Psoas muscle (tissue), 7 donors: ENCODE measurements at regions not wholly inside any gene's neighbourhood (a gene's known extent, or its start where the extent isn't known, plus 50 kb on each side); places are given as distances from the start of the nearest gene placed in this dataset.

Experiments used
- ATAC-seq, 4 donors: fragments of 200-7000 bp; cut with Tn5 transposase; one replicate each; pipeline ENCODE4 v1.9.1; 2020; ENCODE audit warnings: moderate library complexity in 3 of 4, mild to moderate bottlenecking in 2 of 4
- DNase-seq, 2 donors: peaks; one replicate each; pipeline ENCODE4 v3.0.0-alpha.2; 2020
- H3K27ac ChIP-seq: fragments of 200-600 bp; one replicate; pipeline ENCODE4 v1.8.0; 2022
- H3K27me3 ChIP-seq, 3 donors: fragments of 200-600 bp in 1 of 3; one replicate each; pipeline versions ENCODE4 v1.6.1 to v1.8.0; 2013 to 2022; ENCODE audit warnings: low read length in 2 of 3, mild to moderate bottlenecking in 2 of 3, moderate library complexity in 1 of 3; ENCODE audit not compliant: insufficient read depth in 3 of 3
- H3K36me3 ChIP-seq, 2 donors: fragments of 200-600 bp in 1 of 2; one replicate each; pipeline versions ENCODE4 v1.6.1 to v1.8.0; 2013 to 2022; ENCODE audit warnings: low read depth in 1 of 2, mild to moderate bottlenecking in 1 of 2, moderate library complexity in 1 of 2; ENCODE audit not compliant: insufficient read depth in 1 of 2
- H3K4me1 ChIP-seq: fragments of 200-600 bp; one replicate; pipeline ENCODE4 v1.8.0; 2022
- H3K4me3 ChIP-seq: fragments of 200-600 bp; one replicate; pipeline ENCODE4 v1.8.0; 2022; ENCODE audit warnings: mild to moderate bottlenecking
- H3K9me3 ChIP-seq: fragments of 200-600 bp; one replicate; pipeline ENCODE4 v1.8.0; 2022
- WGBS, 3 donors: extraction: QIAGEN DNeasy Blood & Tissue Kit; methylation state at CpG; one replicate each; pipeline versions ENCODE4 v1.1.6 to v1.1.7; 2013; 5-methylcytosine and 5-hydroxymethylcytosine counted together
- intact Hi-C, 2 donors: fragments of 100-400 bp; cut with DNase I; formaldehyde crosslinking; loops; one replicate each; pipeline versions ENCODE4 v1.11.0 to v1.14.2; 2022
- TF ChIP-seq, protein P1 (sequence below): fragments of 200-600 bp; IDR thresholded peaks from one replicate; pipeline ENCODE4 v1.8.0; 2022; ENCODE audit warnings: antibody characterized with exemption
- donor health status: healthy with polysubstance abuse.
- donor health status: DM: no; HTN: no; CAD: no; lungs with moderate emphysema.
- donor health status: Bipolar disorder and iron deficiency.
- donor health status: healthy.
- donor health status: DM: yes; HTN: yes; CAD: no.
- donor health status: DM: no; HTN: no; CAD: no.
- donor health status: DM: yes; HTN: yes; CAD: no.

- H3K27ac ChIP-seq = no peak overlapping the region
- 69 to 73% (median 69%) methylated on average over 2 of the region's 2 CpGs for WGBS, 3 donors
- H3K4me1 ChIP-seq = no peaks in the 10 kb centered on the region
- no peaks in the 10 kb centered on the region for H3K27me3 ChIP-seq
- intact Hi-C loops = no loop called here
- no peak for DNase-seq
- no peak overlapping the region for H3K4me3 ChIP-seq
- no peak for ATAC-seq
- no peaks in the 10 kb centered on the region for H3K36me3 ChIP-seq
- peaks cover 2% of the 10 kb centered on the region for H3K9me3 ChIP-seq
- TF ChIP-seq, protein P1, sequence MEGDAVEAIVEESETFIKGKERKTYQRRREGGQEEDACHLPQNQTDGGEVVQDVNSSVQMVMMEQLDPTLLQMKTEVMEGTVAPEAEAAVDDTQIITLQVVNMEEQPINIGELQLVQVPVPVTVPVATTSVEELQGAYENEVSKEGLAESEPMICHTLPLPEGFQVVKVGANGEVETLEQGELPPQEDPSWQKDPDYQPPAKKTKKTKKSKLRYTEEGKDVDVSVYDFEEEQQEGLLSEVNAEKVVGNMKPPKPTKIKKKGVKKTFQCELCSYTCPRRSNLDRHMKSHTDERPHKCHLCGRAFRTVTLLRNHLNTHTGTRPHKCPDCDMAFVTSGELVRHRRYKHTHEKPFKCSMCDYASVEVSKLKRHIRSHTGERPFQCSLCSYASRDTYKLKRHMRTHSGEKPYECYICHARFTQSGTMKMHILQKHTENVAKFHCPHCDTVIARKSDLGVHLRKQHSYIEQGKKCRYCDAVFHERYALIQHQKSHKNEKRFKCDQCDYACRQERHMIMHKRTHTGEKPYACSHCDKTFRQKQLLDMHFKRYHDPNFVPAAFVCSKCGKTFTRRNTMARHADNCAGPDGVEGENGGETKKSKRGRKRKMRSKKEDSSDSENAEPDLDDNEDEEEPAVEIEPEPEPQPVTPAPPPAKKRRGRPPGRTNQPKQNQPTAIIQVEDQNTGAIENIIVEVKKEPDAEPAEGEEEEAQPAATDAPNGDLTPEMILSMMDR = no peak
These were observed 192.8 kb downstream of the MAD2L1 start for GRCh38 chr4:119873794-119874325.

GRCh38 chr4:119873132-119873531 is 193.5 kb downstream of the MAD2L1 start:
- no peak overlapping the region for H3K4me3 ChIP-seq
- no peak overlapping the region for H3K27ac ChIP-seq
- intact Hi-C loops = no loop called here
- no peaks in the 10 kb centered on the region for H3K9me3 ChIP-seq
- H3K4me1 ChIP-seq = no peaks in the 10 kb centered on the region
- ATAC-seq (no peak), DNase-seq (no peak)
- no peaks in the 10 kb centered on the region for H3K27me3 ChIP-seq
- no peaks in the 10 kb centered on the region for H3K36me3 ChIP-seq
- TF ChIP-seq, protein P1 = no peak

DNA sequence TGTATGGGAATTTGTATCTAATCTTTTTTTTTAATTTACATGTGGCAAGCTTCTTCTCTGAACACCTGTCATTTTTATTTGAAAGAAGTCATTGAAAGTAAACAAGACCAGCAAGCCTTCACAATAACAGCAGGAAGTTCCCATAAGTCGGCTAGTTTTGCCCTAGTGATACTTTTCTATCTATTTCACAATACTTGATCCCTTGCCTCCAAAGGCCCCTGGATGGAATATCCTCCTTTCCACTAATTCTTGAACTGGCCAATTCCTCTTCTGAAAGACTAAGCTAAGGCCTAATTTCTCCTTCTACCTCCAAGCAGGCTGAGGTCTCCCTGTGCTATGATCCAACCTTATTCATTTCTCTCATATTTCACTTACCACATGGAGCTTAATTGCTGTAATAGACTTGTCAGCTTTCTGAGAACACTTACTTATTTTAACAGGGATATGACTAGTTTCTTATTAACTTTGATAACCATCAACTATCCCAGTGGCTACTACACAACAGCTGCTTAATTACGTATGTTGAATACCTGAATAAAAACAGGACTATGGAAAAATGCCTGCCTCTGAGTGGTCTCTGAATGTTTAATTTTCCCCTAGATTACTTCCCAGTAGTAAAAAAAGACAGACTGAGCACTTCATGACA is 194.2 kb downstream of the MAD2L1 start:
- TF ChIP-seq, protein P1 = no peak
- no peak for DNase-seq
- Histone ChIP-seq H3K27me3 (no peaks in the 10 kb centered on the region), H3K4me3 (no peak overlapping the region), H3K36me3 (no peaks in the 10 kb centered on the region), H3K9me3 (no peaks in the 10 kb centered on the region), H3K4me1 (no peaks in the 10 kb centered on the region), H3K27ac (no peak overlapping the region)
- ATAC-seq = no peak
- WGBS, 3 donors = 69 to 84% (median 82%) methylated on average over 2 of the region's 2 CpGs
- intact Hi-C loops = no loop called here

DNA sequence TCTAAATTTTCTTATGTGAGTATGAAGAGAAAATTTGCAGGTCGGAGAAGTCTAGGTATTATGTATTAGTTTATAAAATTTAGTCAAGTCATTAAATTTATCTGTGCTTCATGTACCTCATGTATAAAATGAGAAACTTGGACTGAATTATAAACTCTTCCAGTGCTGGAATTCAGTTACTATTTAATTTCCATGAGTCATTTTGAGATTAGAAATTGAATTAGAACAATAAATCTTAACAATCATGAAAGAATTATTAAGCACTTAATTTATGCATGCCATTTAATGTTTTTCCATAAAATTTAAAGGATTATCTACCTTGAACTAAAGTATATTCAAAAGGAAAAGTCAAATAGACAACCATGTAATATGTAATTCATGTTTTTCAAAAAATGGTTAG is 195.8 kb downstream of the MAD2L1 start:
- H3K4me1 ChIP-seq = no peaks in the 10 kb centered on the region

More for the DNA sequence above, 195.8 kb downstream of the MAD2L1 start:
- DNase-seq = no peak
- ATAC-seq = no peak
- Histone ChIP-seq H3K9me3 (no peaks in the 10 kb centered on the region), H3K27ac (no peak overlapping the region), H3K27me3 (no peaks in the 10 kb centered on the region), H3K4me3 (no peak overlapping the region), H3K36me3 (no peaks in the 10 kb centered on the region)
- TF ChIP-seq, protein P1 = no peak
- 86 to 92% (median 92%) methylated on average over 1 of the region's 1 CpG for WGBS, 3 donors
- intact Hi-C loops = no loop called here
